WI38 (cell line): ENCODE measurements at regions not wholly inside any gene's neighbourhood (a gene's known extent, or its start where the extent isn't known, plus 50 kb on each side); places are given as distances from the start of the nearest gene placed in this dataset.
"Not testable (repeated sequence)": the region's sequence is repeated elsewhere in the genome, so short reads cannot be mapped to it uniquely, and the experiment has no call there.

Experiments
- H3K4me3 ChIP-seq: 2 replicates; pipeline ENCODE4 v1.5.1; 2011; ENCODE audit warnings: low read depth, mild to moderate bottlenecking, control low read depth, low read length
- CTCF ChIP-seq: IDR thresholded peaks from 2 replicates; pipeline ENCODE4 v1.5.1; 2012; ENCODE audit warnings: low read depth, mild to moderate bottlenecking, control low read depth, low read length

GRCh38 chr12:65675141-65675621 is 149.1 kb upstream of the HMGA2 start:
- no peak for TF ChIP-seq CTCF
- no peak overlapping the region for H3K4me3 ChIP-seq

DNA sequence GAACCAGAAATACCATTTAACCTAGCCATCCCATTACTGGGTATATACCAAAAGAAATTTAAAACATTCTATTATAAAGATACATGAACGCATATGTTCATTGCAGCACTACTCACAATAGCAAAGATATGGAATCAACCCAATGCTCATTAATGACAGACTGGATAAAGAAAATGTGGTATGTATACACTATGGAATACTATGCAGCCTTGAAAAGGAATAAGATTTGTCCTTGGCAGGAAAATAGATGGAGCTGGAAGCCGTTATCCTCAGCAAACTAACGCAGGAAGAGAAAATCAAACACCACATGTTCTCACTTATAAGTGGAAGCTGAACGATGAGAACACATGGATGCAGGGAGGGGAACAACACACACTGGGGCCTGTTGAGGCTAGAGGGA is 146.1 kb upstream of the HMGA2 start:
- H3K4me3 ChIP-seq = not testable (repeated sequence)

GRCh38 chr12:65681226-65681625 is 143.1 kb upstream of the HMGA2 start:
- TF ChIP-seq CTCF = no peak
- H3K4me3 ChIP-seq = no peak overlapping the region

GRCh38 chr12:65682112-65682511 is 142.2 kb upstream of the HMGA2 start:
- no peak overlapping the region for H3K4me3 ChIP-seq
- no peak for TF ChIP-seq CTCF

DNA sequence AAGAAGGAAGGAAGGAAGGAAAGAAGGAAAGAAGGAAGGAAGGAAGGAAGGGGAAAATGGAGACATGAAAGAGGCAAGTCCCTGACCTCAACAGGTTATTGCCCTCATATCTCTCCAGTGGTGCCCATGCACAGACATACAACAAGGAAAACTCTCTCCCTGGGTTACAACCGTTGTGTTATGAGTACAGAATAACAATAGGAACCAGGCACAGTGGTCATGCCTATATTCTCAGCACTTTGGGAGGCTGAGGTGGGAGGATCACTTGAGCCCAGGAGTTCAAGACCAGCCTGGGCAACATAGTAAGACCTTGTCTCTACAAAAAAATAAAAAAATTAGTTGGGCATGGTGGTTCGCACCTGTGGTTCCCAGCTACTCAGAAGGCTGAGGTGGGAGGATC is 139.4 kb upstream of the HMGA2 start:
- no peak for TF ChIP-seq CTCF
- H3K4me3 ChIP-seq = no peak overlapping the region

- peak; percentile 47 for TF ChIP-seq CTCF
- H3K4me3 ChIP-seq = no peak overlapping the region
These were observed 138.8 kb upstream of the HMGA2 start for GRCh38 chr12:65685514-65685913.

DNA sequence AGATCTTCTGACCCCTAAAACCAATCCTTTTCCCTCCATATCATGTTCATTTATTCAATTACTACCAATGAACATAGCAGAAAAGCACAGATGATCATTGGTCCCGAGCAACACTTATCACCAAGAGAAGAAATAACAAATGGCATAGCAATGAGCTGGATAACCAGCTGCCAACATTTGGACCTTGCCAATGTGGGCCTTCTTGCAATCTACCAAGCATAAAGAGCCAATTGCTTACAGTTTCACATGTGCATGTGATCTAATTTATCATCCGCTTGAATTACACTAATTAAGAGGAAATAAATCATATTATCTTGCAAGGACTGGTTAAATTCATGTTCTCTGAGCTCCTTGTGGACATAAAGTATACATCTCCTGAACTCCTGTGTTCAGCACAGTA is 134.8 kb upstream of the HMGA2 start:
- H3K4me3 ChIP-seq = no peak overlapping the region
- TF ChIP-seq CTCF = no peak

DNA sequence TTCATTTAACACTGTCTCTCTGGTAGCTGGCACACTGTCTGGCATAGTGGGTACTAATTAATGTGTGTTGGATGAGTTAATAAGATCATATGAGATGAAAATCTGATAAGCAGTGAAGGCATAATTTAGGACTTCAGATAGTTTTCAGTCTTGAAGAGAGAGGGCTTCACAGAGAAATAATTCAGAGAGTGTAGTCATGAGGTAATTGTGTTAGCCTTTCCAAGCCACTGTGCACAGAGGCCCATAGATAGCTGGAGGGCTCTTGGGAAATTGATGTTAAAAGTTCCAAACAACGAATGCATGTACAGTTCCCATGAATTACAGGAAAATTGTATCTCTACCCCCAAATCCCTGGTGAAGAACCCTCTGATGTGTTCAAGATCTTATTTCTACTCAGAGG is 133.8 kb upstream of the HMGA2 start:
- TF ChIP-seq CTCF = no peak
- H3K4me3 ChIP-seq = no peak overlapping the region
